HG03045 (cell line): ENCODE measurements at regions not wholly inside any gene's neighbourhood (a gene's known extent, or its start where the extent isn't known, plus 50 kb on each side); places are given as distances from the start of the nearest gene placed in this dataset.
"Not testable (repeated sequence)": the region's sequence is repeated elsewhere in the genome, so short reads cannot be mapped to it uniquely, and the experiment has no call there.

Source experiments
- ATAC-seq: cut with Tn5 transposase; IDR thresholded peaks from one replicate; pipeline ENCODE4 v1.9.1; 2021; ENCODE audit warnings: mild to moderate bottlenecking, moderate library complexity; ENCODE audit not compliant: unreplicated experiment

- no peak for ATAC-seq
Measured at GRCh38 chr10:130345728-130346127, 209.5 kb downstream of the GLRX3 start.

GRCh38 chr10:130350996-130351395, 214.8 kb downstream of the GLRX3 start:
- ATAC-seq: no peak

GRCh38 chr10:130351466-130352290, 215.5 kb downstream of the GLRX3 start:
- no peak for ATAC-seq

- no peak for ATAC-seq
Measured at GRCh38 chr10:130352291-130352645, 216.1 kb downstream of the GLRX3 start.

DNA sequence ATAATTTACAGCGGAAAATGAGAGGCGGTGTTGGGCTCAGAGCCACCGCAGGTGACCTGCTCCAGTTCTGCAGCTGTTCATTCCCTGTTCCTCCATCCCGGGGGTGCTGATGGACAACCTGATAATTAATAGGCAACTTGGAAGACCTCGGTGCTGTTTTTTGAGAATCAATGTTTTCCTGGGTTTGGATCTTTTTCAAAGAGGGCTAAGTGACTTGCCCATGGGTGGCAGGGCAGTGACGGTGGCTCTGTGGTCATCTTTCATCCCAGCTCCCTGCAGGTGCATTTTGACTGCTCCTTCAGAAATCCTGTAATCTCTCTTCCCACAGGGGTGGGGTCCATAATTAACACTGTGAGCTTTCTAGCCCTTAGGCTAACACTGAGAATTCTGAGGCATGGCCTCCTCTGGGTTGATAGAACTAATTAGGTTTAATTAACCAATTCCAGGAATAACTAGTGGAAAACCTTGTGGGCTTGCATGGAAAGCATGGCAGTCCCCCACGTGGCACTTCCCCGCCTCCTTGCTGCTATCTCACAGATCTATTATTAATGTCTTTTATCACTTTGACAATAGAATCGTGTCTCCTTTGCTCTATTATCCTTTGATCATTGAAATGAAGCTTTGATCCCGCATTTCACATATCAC, 217.9 kb downstream of the GLRX3 start:
- no peak for ATAC-seq

DNA sequence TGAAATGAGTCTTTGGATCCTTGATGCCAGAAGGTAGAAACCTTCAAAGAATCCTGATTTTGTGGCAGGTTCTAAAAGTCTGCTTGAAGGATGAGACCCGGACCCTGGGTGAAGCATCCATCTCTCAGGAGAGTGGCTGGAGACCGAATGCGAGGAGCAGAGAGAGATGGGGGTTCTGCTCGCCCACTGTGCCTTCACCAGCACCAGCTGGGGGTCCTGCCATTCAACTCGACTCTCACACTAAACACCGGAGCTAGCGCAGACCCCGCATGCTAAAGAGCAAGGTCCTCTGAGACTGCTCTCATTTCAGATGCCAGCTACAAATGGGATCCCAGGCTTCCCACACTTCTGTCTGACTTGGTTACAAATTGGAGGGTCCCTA, 218.4 kb downstream of the GLRX3 start:
- no peak for ATAC-seq

DNA sequence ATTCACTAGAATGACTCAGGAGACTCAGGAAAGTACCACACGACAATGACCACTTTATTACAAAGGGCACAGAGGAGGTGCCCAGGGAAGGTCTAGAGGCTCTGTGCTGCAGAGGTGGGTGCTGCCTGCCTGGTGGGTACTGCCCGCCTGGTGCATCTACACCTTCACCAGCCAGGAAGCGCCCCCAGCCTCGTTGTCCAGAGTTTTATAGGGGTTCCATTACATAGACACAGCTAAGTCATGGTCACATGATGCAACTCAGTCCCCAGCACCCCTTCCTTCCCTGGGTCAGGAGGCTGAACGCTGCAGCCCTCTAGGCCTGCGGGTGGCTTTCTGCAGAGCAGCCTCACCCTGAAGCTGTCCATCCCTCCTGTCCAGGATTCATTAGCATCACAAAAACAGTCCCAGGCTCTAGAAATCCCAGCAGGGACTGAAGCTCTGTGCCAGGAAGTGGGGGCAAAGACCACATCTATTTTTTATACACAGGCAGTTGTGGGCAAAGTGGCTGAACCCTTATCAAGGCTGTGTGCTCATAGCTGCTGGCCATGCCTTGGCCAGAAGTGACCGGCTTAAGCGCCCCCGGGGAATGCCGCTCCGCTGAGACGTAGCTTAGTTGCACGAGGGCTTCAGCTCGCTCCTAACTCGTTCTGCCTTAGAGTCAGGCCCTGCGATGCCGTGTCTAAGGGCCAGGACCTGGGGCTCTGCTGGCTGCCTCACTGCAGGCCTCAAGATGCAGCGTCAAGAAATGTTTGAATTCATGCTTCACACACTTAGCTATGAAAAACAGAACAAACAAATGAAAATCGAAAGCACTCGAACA, 219.0 kb downstream of the GLRX3 start:
- no peak for ATAC-seq

GRCh38 chr10:130356429-130356828, 220.2 kb downstream of the GLRX3 start:
- ATAC-seq: not testable (repeated sequence)

GRCh38 chr10:130357226-130357625, 221.0 kb downstream of the GLRX3 start:
- ATAC-seq: no peak

- ATAC-seq: no peak
Measured at GRCh38 chr10:130357951-130358350, 221.8 kb downstream of the GLRX3 start.

DNA sequence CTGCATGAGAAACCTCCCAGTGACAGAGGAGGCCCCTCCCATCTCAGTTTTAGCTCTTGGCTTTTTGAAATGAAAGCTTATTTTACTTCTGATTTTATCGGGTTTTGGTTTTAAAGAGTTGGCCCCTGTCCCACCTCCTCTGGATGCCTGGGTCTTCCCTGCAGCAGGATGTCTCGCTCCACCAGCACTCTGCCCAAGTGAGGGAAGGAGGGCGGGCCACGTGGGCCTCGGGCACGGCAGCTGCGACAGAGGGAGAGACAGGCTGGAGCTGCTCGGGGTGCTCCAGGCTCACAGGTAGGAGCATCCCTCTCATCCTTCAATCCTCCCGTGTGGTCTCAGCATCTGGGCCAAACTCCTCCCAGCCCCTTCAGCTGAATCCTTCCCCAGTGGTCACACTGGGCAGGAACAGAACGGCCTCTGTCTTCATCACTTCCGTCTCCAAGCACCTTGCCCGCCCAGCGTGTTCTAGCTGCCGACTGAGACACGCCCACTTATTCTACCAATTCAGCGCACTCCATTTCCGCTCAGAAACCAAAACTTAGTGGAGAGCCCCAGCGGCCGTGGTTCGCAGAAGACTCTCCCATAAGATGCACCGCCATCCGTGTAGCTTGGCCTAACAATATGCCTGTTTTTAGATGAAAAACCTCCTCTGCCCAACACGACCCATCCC, 222.9 kb downstream of the GLRX3 start:
- no peak for ATAC-seq

DNA sequence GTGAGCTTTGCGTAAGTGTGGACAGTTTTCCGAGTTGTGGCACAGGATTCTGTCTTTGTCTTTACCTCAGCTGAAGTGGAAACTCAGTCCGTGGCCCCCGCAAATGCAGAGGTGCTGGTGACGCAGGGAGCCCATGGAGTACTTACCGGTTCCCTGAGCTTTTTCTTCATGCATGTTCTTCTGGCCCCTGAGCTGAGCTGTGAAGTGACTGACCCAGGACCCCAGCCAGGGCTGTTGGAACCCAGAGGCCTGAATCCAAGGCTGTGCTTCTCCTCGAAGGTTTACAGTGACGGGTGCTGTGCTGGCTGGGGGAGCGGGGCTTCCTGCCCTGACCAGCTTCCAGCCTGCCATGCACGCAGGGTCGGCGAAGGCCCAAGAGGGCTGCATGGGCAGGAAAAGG, 223.5 kb downstream of the GLRX3 start:
- no peak for ATAC-seq

- ATAC-seq: no peak
Measured at GRCh38 chr10:130360826-130361311, 224.7 kb downstream of the GLRX3 start.

- ATAC-seq: no peak
Measured at GRCh38 chr10:130361351-130362105, 225.3 kb downstream of the GLRX3 start.

GRCh38 chr10:130362308-130362761, 226.1 kb downstream of the GLRX3 start:
- ATAC-seq: no peak

- ATAC-seq: no peak
Measured at GRCh38 chr10:130363051-130363450, 226.9 kb downstream of the GLRX3 start.

- ATAC-seq: no peak
Measured at GRCh38 chr10:130363899-130364445, 227.8 kb downstream of the GLRX3 start.

DNA sequence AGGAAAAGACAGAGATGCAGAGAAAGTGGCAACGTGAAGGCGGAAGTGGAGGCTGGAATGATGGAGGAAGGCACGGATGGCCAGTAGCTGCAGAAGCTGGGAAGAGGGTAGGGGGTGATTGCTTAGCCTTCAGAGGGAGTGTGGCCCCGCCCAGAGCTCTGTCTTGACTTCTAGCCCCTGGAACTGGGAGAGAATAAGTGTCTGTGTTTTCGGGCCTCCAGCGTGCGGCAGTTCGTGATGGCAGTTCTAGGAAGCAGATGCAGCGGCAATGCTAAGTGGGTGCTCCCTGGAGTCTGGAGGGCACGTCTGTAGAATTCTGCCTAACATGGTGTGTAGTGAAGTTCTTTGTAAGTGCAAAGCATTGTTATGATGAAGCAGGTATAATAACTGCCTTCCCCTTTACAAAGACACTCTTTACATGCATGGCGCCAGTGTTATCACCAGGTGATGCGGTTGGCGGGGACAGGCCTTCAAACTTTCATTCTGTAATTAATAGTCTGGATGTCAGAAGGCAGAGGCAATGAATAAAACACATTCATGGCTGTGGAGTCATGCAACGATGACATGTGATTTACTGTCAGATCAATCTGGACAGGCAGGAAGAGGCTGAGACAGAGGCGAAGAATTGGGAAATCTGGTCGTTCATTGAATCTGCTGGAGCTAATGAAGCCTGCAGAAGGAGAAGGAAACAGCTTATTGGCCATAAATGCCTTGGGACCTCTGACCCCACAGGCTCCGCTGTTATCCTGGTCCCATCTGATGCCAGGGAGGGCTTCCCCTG, 228.6 kb downstream of the GLRX3 start:
- ATAC-seq: no peak
